H9 (cell line): ENCODE measurements at regions not wholly inside any gene's neighbourhood (a gene's known extent, or its start where the extent isn't known, plus 50 kb on each side); places are given as distances from the start of the nearest gene placed in this dataset.

Source experiments
- DNase-seq: peaks from one replicate; pipeline ENCODE4 v3.0.0-alpha.2; 2017
- H2AFZ ChIP-seq: one replicate; pipeline ENCODE4 v1.6.1; 2013; ENCODE audit warnings: mild to moderate bottlenecking, low read length, control low read depth, moderate library complexity
- H2AK5ac ChIP-seq: 2 replicates; pipeline ENCODE4 v1.6.1; 2013; ENCODE audit warnings: low read length, control low read depth, mixed read lengths; ENCODE audit not compliant: insufficient read length
- H2BK120ac ChIP-seq: one replicate; pipeline ENCODE4 v1.6.1; 2013; ENCODE audit warnings: low read depth, mild to moderate bottlenecking, low read length, control low read depth, inconsistent platforms; ENCODE audit not compliant: poor library complexity, severe bottlenecking
- H2BK12ac ChIP-seq: 2 replicates; pipeline ENCODE4 v1.6.1; 2013; ENCODE audit warnings: low read length, control low read depth, mixed read lengths, low read depth; ENCODE audit not compliant: insufficient read length
- H2BK15ac ChIP-seq: 2 replicates; pipeline ENCODE4 v1.6.1; 2013; ENCODE audit warnings: low read depth, low read length, control low read depth
- H2BK20ac ChIP-seq: one replicate; pipeline ENCODE4 v1.6.1; 2013; ENCODE audit warnings: low read depth, mild to moderate bottlenecking, low read length, control low read depth, inconsistent platforms; ENCODE audit not compliant: poor library complexity, severe bottlenecking
- H2BK5ac ChIP-seq: 2 replicates; pipeline ENCODE4 v1.6.1; 2013; ENCODE audit warnings: low read length, control low read depth, mixed read lengths; ENCODE audit not compliant: insufficient read length
- H3K14ac ChIP-seq: 2 replicates; pipeline ENCODE4 v1.6.1; 2013; ENCODE audit warnings: low read length, control low read depth; ENCODE audit not compliant: insufficient read depth
- H3K18ac ChIP-seq: 2 replicates; pipeline ENCODE4 v1.6.1; 2013; ENCODE audit warnings: low read depth, mild to moderate bottlenecking, mixed read lengths, low read length, control low read depth; ENCODE audit not compliant: insufficient read length
- H3K23ac ChIP-seq: 2 replicates; pipeline ENCODE4 v1.6.1; 2013; ENCODE audit warnings: low read length, control low read depth, mixed read lengths, low read depth; ENCODE audit not compliant: insufficient read length
- H3K23me2 ChIP-seq: 2 replicates; pipeline ENCODE4 v1.6.1; 2013; ENCODE audit warnings: low read depth, mild to moderate bottlenecking, mixed read lengths, low read length, control low read depth; ENCODE audit not compliant: insufficient read length, poor library complexity, severe bottlenecking
- H3K27ac ChIP-seq: 2 replicates; pipeline ENCODE4 v1.5.1; 2013; ENCODE audit warnings: low read length, control low read depth, mixed read lengths, low read depth; ENCODE audit not compliant: insufficient read length
- H3K27me3 ChIP-seq: 2 replicates; pipeline ENCODE4 v1.6.1; 2013; ENCODE audit warnings: low read length, control low read depth, inconsistent platforms; ENCODE audit not compliant: insufficient read depth
- H3K4ac ChIP-seq: 2 replicates; pipeline ENCODE4 v1.6.1; 2013; ENCODE audit warnings: low read depth, mild to moderate bottlenecking, control low read depth, inconsistent platforms, low read length, moderate library complexity
- H3K4me1 ChIP-seq: 2 replicates; pipeline ENCODE4 v1.6.1; 2013; ENCODE audit warnings: low read length, control low read depth, inconsistent platforms; ENCODE audit not compliant: insufficient read depth
- H3K4me2 ChIP-seq: 2 replicates; pipeline ENCODE4 v1.6.1; 2013; ENCODE audit warnings: low read length, control low read depth, mixed read lengths; ENCODE audit not compliant: insufficient read length, insufficient read depth
- H3K56ac ChIP-seq: 2 replicates; pipeline ENCODE4 v1.6.1; 2013; ENCODE audit warnings: low read depth, mild to moderate bottlenecking, mixed read lengths, low read length, control low read depth; ENCODE audit not compliant: insufficient read length
- H3K79me1 ChIP-seq: 2 replicates; pipeline ENCODE4 v1.6.1; 2013; ENCODE audit warnings: low read depth, mild to moderate bottlenecking, moderate library complexity, low read length, control low read depth, inconsistent platforms; ENCODE audit not compliant: insufficient read depth, poor library complexity, severe bottlenecking
- H3K79me2 ChIP-seq: 2 replicates; pipeline ENCODE4 v1.6.1; 2013; ENCODE audit warnings: low read length, control low read depth, inconsistent platforms; ENCODE audit not compliant: insufficient read depth
- H3K9ac ChIP-seq: 2 replicates; pipeline ENCODE4 v1.6.1; 2013; ENCODE audit warnings: low read length, control low read depth, mixed read lengths; ENCODE audit not compliant: insufficient read length; ENCODE audit errors: extremely low read depth
- H3K9me3 ChIP-seq: one replicate; pipeline ENCODE4 v1.6.1; 2013; ENCODE audit warnings: low read depth, low read length, inconsistent platforms; ENCODE audit not compliant: control insufficient read depth
- H3T11ph ChIP-seq: one replicate; pipeline ENCODE4 v1.6.1; 2013; ENCODE audit warnings: mild to moderate bottlenecking, low read length, control low read depth, inconsistent platforms
- H4K20me1 ChIP-seq: one replicate; pipeline ENCODE4 v1.6.1; 2013; ENCODE audit not compliant: control insufficient read depth, insufficient read length, insufficient read depth
- H4K5ac ChIP-seq: 2 replicates; pipeline ENCODE4 v1.6.1; 2013; ENCODE audit warnings: low read depth, mild to moderate bottlenecking, mixed read lengths, low read length, control low read depth; ENCODE audit not compliant: insufficient read length
- H4K8ac ChIP-seq: replicated peaks from 2 replicates; pipeline ENCODE4 v1.6.1; 2013; ENCODE audit warnings: low read length, control low read depth, mixed read lengths, low read depth; ENCODE audit not compliant: insufficient read length
- H4K91ac ChIP-seq: 2 replicates; pipeline ENCODE4 v1.6.1; 2013; ENCODE audit warnings: low read depth, mild to moderate bottlenecking, moderate library complexity, mixed read lengths, low read length, control low read depth; ENCODE audit not compliant: insufficient read length
- H3K27ac Mint-ChIP-seq, 3 experiments: 2 replicates in 2 of 3; 3 replicates in 1 of 3; pipeline ENCODE4 v1.8.0; 2020 to 2021; ENCODE audit warnings: mixed read lengths in 3 of 3, mild to moderate bottlenecking in 1 of 3, moderate library complexity in 1 of 3
- H3K27me3 Mint-ChIP-seq: 2 replicates; pipeline ENCODE4 v1.8.0; 2021; ENCODE audit warnings: low read depth, mild to moderate bottlenecking, moderate library complexity, mixed read lengths
- H3K36me3 Mint-ChIP-seq, 3 experiments: 2 replicates in 2 of 3; 3 replicates in 1 of 3; pipeline ENCODE4 v1.8.0; 2020 to 2021; ENCODE audit warnings: low read depth in 3 of 3, mixed read lengths in 3 of 3; ENCODE audit not compliant: insufficient read depth in 1 of 3
- H3K4me1 Mint-ChIP-seq, 2 experiments: 2 replicates each; pipeline ENCODE4 v1.8.0; 2020; ENCODE audit warnings: mixed read lengths in 2 of 2
- H3K4me3 Mint-ChIP-seq, 2 experiments: 2 replicates in 1 of 2; 3 replicates in 1 of 2; pipeline ENCODE4 v1.8.0; 2020 to 2021; ENCODE audit warnings: mild to moderate bottlenecking in 2 of 2, mixed read lengths in 2 of 2, moderate library complexity in 1 of 2
- H3K9me3 Mint-ChIP-seq, 2 experiments: 2 replicates in 1 of 2; 3 replicates in 1 of 2; pipeline ENCODE4 v1.8.0; 2020; ENCODE audit warnings: mild to moderate bottlenecking in 2 of 2, mixed read lengths in 2 of 2, moderate library complexity in 1 of 2
- WGBS: extraction: QIAGEN DNeasy Blood & Tissue Kit; methylation state at CpG from one replicate; pipeline ENCODE4 v1.1.7; 2013; ENCODE audit warnings: missing lambda C conversion rate, low lambda C conversion rate, mixed read lengths; ENCODE audit not compliant: insufficient read length; ENCODE audit errors: extremely low coverage; 5-methylcytosine and 5-hydroxymethylcytosine counted together
- TF ChIP-seq, protein P1 (sequence below): fragments of 200-600 bp; sonication (generic); conservative IDR thresholded peaks from 3 replicates; pipeline ENCODE4 v1.8.0; 2021; ENCODE audit warnings: antibody characterized with exemption, mild to moderate bottlenecking

DNA sequence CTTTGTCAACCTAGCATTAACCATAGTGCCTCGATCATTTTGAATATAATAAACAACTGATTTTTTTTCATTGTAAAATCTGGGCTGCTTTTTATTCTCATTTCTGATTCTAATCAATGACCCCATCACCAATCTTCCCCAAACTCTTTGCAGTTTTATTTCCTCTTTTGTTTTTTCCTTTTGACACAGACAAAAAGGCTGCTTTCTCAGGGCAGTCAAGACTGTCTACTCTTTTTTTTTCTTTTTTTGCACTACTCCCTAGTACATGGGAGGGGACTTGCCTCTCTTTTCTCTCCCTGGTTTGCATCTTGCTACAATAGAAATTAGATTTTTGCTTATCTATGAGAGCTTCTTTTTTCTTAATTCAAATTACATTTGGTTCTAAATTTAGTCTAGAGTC is 987.9 kb downstream of the ADGRL2 start:
- Histone ChIP-seq H3K23me2 (no peaks in the 10 kb centered on the region), H2BK120ac (no peak overlapping the region), H3K79me1 (no peaks in the 10 kb centered on the region), H3K9me3 (no peaks in the 10 kb centered on the region), H4K5ac (no peak overlapping the region), H2BK15ac (no peak overlapping the region), H3K23ac (no peak overlapping the region), H3K14ac (no peak overlapping the region), H2AK5ac (no peak overlapping the region), H2BK20ac (no peak overlapping the region), H3K79me2 (no peaks in the 10 kb centered on the region), H4K20me1 (no peaks in the 10 kb centered on the region), H2BK12ac (no peak overlapping the region), H4K91ac (no peak overlapping the region), H2BK5ac (no peak overlapping the region), H3K27ac (no peak overlapping the region), H3K18ac (no peak overlapping the region), H3K4ac (no peak overlapping the region), H3K4me2 (no peak overlapping the region), H3K56ac (no peak overlapping the region), H3K9ac (no peak overlapping the region), H3K4me1 (no peaks in the 10 kb centered on the region), H3T11ph (no peak overlapping the region), H3K27me3 (no peaks in the 10 kb centered on the region), H2AFZ (no peak overlapping the region), H4K8ac (no peak overlapping the region)
- TF ChIP-seq, protein P1, sequence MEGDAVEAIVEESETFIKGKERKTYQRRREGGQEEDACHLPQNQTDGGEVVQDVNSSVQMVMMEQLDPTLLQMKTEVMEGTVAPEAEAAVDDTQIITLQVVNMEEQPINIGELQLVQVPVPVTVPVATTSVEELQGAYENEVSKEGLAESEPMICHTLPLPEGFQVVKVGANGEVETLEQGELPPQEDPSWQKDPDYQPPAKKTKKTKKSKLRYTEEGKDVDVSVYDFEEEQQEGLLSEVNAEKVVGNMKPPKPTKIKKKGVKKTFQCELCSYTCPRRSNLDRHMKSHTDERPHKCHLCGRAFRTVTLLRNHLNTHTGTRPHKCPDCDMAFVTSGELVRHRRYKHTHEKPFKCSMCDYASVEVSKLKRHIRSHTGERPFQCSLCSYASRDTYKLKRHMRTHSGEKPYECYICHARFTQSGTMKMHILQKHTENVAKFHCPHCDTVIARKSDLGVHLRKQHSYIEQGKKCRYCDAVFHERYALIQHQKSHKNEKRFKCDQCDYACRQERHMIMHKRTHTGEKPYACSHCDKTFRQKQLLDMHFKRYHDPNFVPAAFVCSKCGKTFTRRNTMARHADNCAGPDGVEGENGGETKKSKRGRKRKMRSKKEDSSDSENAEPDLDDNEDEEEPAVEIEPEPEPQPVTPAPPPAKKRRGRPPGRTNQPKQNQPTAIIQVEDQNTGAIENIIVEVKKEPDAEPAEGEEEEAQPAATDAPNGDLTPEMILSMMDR, result no peak
- Mint-ChIP-seq H3K36me3 (peaks cover 15 to 43% (median 20%) of the 10 kb centered on the region in 3 experiments; a peak in 6 of 7 replicates), H3K27ac (no peak overlapping the region), H3K4me3 (no peak overlapping the region), H3K9me3 (peaks cover 0 to 6% of the 10 kb centered on the region in 2 experiments; a peak in 3 of 5 replicates), H3K27me3 (no peaks in the 10 kb centered on the region), H3K4me1 (peaks cover 5 to 6% of the 10 kb centered on the region in 2 experiments)
- no CpG with 5 or more reads among the region's 1 CpG for WGBS
- DNase-seq, result no peak
